SK-N-SH treated with all-trans-retinoic acid at 6 μM for 48 hours (cell line): ENCODE measurements at regions not wholly inside any gene's neighbourhood (a gene's known extent, or its start where the extent isn't known, plus 50 kb on each side); places are given as distances from the start of the nearest gene placed in this dataset.

Source experiments
- BACH2 ChIP-seq: fragments of 250-450 bp; sonication (Bioruptor Pico); IDR thresholded peaks from 2 replicates; pipeline ENCODE4 v1.9.0; 2021; ENCODE audit warnings: mild to moderate bottlenecking, borderline replicate concordance
- CSDC2 ChIP-seq: fragments of 250-450 bp; sonication (Bioruptor Pico); IDR thresholded peaks from 2 replicates; pipeline ENCODE4 v1.5.0; 2020; ENCODE audit warnings: mild to moderate bottlenecking, moderate library complexity
- GLIS3 ChIP-seq: fragments of 250-450 bp; sonication (Bioruptor Pico); IDR thresholded peaks from 2 replicates; pipeline ENCODE4 v1.5.0; 2020; ENCODE audit warnings: mild to moderate bottlenecking, moderate library complexity
- TOX ChIP-seq: fragments of 250-450 bp; sonication (Bioruptor Pico); IDR thresholded peaks from 2 replicates; pipeline ENCODE4 v1.8.0; 2021; ENCODE audit warnings: mild to moderate bottlenecking, moderate library complexity, borderline replicate concordance
- ZNF70 ChIP-seq: fragments of 450-650 bp; formaldehyde crosslinking; IDR thresholded peaks from 2 replicates; pipeline ENCODE4 v1.5.0; 2020; ENCODE audit warnings: mild to moderate bottlenecking, moderate library complexity
- TF ChIP-seq, protein P1 (sequence below): fragments of 250-450 bp; sonication (Bioruptor Pico); IDR thresholded peaks from 2 replicates; pipeline ENCODE4 v1.5.0; 2020; ENCODE audit warnings: mild to moderate bottlenecking, moderate library complexity
- TF ChIP-seq, protein P2 (sequence below): fragments of 250-450 bp; sonication (Bioruptor Pico); IDR thresholded peaks from 2 replicates; pipeline ENCODE4 v1.8.0; 2021; ENCODE audit warnings: low read depth, mild to moderate bottlenecking, moderate library complexity, borderline replicate concordance

DNA sequence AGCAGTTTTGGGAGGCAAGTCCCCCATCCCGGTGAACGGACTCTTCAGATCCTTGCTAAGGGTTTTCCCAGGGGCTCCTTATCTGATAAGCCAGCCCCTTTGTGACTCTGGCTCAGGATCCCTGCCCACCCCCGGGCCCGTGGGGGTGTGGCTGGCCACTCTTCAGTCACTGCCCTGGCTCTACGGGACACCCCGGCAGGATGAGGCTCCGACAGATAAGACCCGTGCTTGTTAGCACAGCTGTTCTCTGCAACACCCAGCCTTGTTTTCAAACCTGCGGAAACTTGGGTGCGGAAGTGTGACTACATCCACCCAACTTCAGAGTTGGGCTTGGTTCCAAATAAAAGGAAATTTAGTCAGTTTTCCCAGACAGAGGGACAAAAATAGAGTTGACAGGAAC is 66.7 kb upstream of the PODXL start:
- TF ChIP-seq TOX (no peak), GLIS3 (CRISPR knock-in tag) (no peak), BACH2 (CRISPR knock-in tag) (no peak), ZNF70 (CRISPR knock-in tag) (no peak), CSDC2 (CRISPR knock-in tag) (no peak)
- TF ChIP-seq, protein P1, sequence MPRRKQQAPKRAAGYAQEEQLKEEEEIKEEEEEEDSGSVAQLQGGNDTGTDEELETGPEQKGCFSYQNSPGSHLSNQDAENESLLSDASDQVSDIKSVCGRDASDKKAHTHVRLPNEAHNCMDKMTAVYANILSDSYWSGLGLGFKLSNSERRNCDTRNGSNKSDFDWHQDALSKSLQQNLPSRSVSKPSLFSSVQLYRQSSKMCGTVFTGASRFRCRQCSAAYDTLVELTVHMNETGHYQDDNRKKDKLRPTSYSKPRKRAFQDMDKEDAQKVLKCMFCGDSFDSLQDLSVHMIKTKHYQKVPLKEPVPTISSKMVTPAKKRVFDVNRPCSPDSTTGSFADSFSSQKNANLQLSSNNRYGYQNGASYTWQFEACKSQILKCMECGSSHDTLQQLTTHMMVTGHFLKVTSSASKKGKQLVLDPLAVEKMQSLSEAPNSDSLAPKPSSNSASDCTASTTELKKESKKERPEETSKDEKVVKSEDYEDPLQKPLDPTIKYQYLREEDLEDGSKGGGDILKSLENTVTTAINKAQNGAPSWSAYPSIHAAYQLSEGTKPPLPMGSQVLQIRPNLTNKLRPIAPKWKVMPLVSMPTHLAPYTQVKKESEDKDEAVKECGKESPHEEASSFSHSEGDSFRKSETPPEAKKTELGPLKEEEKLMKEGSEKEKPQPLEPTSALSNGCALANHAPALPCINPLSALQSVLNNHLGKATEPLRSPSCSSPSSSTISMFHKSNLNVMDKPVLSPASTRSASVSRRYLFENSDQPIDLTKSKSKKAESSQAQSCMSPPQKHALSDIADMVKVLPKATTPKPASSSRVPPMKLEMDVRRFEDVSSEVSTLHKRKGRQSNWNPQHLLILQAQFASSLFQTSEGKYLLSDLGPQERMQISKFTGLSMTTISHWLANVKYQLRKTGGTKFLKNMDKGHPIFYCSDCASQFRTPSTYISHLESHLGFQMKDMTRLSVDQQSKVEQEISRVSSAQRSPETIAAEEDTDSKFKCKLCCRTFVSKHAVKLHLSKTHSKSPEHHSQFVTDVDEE = no peak
- TF ChIP-seq, protein P2, sequence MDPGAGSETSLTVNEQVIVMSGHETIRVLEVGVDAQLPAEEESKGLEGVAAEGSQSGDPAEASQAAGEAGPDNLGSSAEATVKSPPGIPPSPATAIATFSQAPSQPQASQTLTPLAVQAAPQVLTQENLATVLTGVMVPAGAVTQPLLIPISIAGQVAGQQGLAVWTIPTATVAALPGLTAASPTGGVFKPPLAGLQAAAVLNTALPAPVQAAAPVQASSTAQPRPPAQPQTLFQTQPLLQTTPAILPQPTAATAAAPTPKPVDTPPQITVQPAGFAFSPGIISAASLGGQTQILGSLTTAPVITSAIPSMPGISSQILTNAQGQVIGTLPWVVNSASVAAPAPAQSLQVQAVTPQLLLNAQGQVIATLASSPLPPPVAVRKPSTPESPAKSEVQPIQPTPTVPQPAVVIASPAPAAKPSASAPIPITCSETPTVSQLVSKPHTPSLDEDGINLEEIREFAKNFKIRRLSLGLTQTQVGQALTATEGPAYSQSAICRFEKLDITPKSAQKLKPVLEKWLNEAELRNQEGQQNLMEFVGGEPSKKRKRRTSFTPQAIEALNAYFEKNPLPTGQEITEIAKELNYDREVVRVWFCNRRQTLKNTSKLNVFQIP (CRISPR knock-in tag) = no peak
